ENCODE measurements at regions not wholly inside any gene's neighbourhood (a gene's known extent, or its start where the extent isn't known, plus 50 kb on each side); places are given as distances from the start of the nearest gene placed in this dataset.

DNA sequence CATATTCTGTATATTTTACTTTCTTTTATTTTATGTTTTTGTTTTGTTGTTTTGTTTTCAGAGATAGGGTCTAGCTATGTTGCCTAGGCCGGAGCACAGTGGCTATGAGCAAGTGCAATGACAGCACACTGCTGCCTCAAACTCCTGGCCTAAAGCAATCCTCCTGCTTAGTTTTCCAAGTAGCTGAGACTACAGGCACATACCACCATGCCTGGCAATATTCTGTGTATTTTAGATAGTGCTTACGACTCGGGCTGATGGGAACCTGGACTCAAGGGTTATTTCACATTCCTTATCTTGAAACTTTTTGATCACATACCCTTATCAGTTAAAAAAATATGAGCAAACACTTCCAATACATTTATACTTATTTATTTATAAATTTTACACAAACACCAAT, 119.0 kb upstream of the STARD4 start:
- TF ChIP-seq HDAC2 (IDR thresholded peaks at IDR 0.05) (no peak), POLR2AphosphoS5 (IDR thresholded peaks at IDR 0.05; ENCODE audit: low read length) (no peak), CTCF (IDR thresholded peaks at IDR 0.05 in 2 of 3, conservative IDR thresholded peaks at IDR 0.05 in 1 of 3; ENCODE audit: control insufficient read depth in 2 of 3, extremely low read depth in 1 of 3, insufficient read depth in 1 of 3, low read depth in 3 of 3, low read length in 3 of 3) (no peak)
